ENCODE measurements at regions not wholly inside any gene's neighbourhood (a gene's known extent, or its start where the extent isn't known, plus 50 kb on each side); places are given as distances from the start of the nearest gene placed in this dataset.

- Mint-ChIP-seq H3K4me1 (ENCODE audit: low read depth, unreplicated experiment) (no peaks in the 10 kb centered on the region), H3K27me3 (ENCODE audit: unreplicated experiment) (no peaks in the 10 kb centered on the region), H3K9me3 (ENCODE audit: unreplicated experiment) (peaks cover 2% of the 10 kb centered on the region), H3K36me3 (ENCODE audit: unreplicated experiment) (no peaks in the 10 kb centered on the region), H3K4me3 (ENCODE audit: unreplicated experiment) (no peak overlapping the region), H3K27ac (ENCODE audit: unreplicated experiment) (no peak overlapping the region)
- TF ChIP-seq, protein P1, sequence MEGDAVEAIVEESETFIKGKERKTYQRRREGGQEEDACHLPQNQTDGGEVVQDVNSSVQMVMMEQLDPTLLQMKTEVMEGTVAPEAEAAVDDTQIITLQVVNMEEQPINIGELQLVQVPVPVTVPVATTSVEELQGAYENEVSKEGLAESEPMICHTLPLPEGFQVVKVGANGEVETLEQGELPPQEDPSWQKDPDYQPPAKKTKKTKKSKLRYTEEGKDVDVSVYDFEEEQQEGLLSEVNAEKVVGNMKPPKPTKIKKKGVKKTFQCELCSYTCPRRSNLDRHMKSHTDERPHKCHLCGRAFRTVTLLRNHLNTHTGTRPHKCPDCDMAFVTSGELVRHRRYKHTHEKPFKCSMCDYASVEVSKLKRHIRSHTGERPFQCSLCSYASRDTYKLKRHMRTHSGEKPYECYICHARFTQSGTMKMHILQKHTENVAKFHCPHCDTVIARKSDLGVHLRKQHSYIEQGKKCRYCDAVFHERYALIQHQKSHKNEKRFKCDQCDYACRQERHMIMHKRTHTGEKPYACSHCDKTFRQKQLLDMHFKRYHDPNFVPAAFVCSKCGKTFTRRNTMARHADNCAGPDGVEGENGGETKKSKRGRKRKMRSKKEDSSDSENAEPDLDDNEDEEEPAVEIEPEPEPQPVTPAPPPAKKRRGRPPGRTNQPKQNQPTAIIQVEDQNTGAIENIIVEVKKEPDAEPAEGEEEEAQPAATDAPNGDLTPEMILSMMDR (IDR thresholded peaks at IDR 0.05; ENCODE audit: partially characterized antibody, unreplicated experiment): no peak
- DNase-seq: no peak
These were observed 139.3 kb upstream of the PLCXD3 start for GRCh38 chr5:41649659-41650058.

DNA sequence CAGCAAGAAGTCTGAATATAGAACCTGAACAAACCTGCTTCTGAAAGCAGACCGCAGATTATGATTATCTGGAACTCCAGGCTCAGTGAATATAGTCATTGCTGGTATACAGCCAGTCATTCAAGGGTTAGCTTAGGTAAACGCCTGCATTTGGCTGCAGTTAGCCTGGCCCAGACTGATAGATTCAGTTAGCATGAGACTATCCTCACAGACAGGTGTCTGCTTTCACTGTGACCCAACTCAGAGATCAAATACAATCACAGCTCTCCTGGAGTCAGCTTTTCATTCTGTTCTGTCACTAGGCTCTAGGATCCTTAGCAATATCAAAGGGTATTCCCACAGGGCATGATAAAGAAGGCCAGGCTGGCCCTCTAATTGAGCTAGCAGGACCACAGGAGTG is 138.6 kb upstream of the PLCXD3 start:
- no peak for DNase-seq
- peaks cover 2% of the 10 kb centered on the region for H3K9me3 Mint-ChIP-seq (ENCODE audit: unreplicated experiment)
- TF ChIP-seq, protein P1 (IDR thresholded peaks at IDR 0.05; ENCODE audit: partially characterized antibody, unreplicated experiment): no peak
- H3K27ac Mint-ChIP-seq (ENCODE audit: unreplicated experiment): no peak overlapping the region
- H3K4me1 Mint-ChIP-seq (ENCODE audit: low read depth, unreplicated experiment): no peaks in the 10 kb centered on the region
- no peaks in the 10 kb centered on the region for H3K36me3 Mint-ChIP-seq (ENCODE audit: unreplicated experiment)
- H3K4me3 Mint-ChIP-seq (ENCODE audit: unreplicated experiment): no peak overlapping the region
- H3K27me3 Mint-ChIP-seq (ENCODE audit: unreplicated experiment): no peaks in the 10 kb centered on the region

- no peak for DNase-seq
- TF ChIP-seq, protein P1 (IDR thresholded peaks at IDR 0.05; ENCODE audit: partially characterized antibody, unreplicated experiment): peak; percentile 13
- Mint-ChIP-seq H3K36me3 (ENCODE audit: unreplicated experiment) (no peaks in the 10 kb centered on the region), H3K27ac (ENCODE audit: unreplicated experiment) (no peak overlapping the region), H3K4me3 (ENCODE audit: unreplicated experiment) (no peak overlapping the region), H3K4me1 (ENCODE audit: low read depth, unreplicated experiment) (no peaks in the 10 kb centered on the region), H3K27me3 (ENCODE audit: unreplicated experiment) (no peaks in the 10 kb centered on the region), H3K9me3 (ENCODE audit: unreplicated experiment) (no peaks in the 10 kb centered on the region)
These were observed 131.2 kb upstream of the PLCXD3 start for GRCh38 chr5:41641621-41642020.

- H3K4me3 Mint-ChIP-seq (ENCODE audit: unreplicated experiment): no peak overlapping the region
- no peak for DNase-seq
- H3K27me3 Mint-ChIP-seq (ENCODE audit: unreplicated experiment): no peaks in the 10 kb centered on the region
- no peak overlapping the region for H3K27ac Mint-ChIP-seq (ENCODE audit: unreplicated experiment)
- no peaks in the 10 kb centered on the region for H3K36me3 Mint-ChIP-seq (ENCODE audit: unreplicated experiment)
- H3K4me1 Mint-ChIP-seq (ENCODE audit: low read depth, unreplicated experiment): no peaks in the 10 kb centered on the region
- H3K9me3 Mint-ChIP-seq (ENCODE audit: unreplicated experiment): no peaks in the 10 kb centered on the region
- TF ChIP-seq, protein P1 (IDR thresholded peaks at IDR 0.05; ENCODE audit: partially characterized antibody, unreplicated experiment): no peak
These were observed 128.3 kb upstream of the PLCXD3 start for GRCh38 chr5:41638685-41639084.

DNA sequence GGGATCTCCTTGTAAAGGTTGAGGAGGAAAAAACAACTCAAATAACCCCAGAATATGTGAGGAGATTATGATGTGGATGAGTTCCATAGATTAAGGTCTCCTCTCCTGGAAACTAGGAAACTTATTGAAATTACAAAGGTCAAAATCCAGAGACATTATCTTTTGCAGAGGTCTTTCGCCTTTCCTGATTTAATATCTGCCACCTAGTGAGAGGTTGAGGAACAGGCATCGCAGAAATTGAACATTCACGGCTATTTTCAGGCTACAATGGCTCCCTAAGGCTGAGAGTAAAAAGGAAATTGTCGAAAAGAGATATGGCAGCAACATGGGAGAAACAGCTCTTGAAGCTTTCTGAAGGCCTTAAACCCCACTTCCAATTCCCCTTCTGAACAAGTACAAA is 127.5 kb upstream of the PLCXD3 start:
- H3K4me1 Mint-ChIP-seq (ENCODE audit: low read depth, unreplicated experiment): no peaks in the 10 kb centered on the region
- H3K9me3 Mint-ChIP-seq (ENCODE audit: unreplicated experiment): no peaks in the 10 kb centered on the region
- no peak for DNase-seq
- H3K36me3 Mint-ChIP-seq (ENCODE audit: unreplicated experiment): no peaks in the 10 kb centered on the region
- no peak overlapping the region for H3K27ac Mint-ChIP-seq (ENCODE audit: unreplicated experiment)
- TF ChIP-seq, protein P1 (IDR thresholded peaks at IDR 0.05; ENCODE audit: partially characterized antibody, unreplicated experiment): peak; percentile 50
- H3K27me3 Mint-ChIP-seq (ENCODE audit: unreplicated experiment): no peaks in the 10 kb centered on the region
- no peak overlapping the region for H3K4me3 Mint-ChIP-seq (ENCODE audit: unreplicated experiment)
